Stomach (tissue), 8 donors: ENCODE measurements at regions not wholly inside any gene's neighbourhood (a gene's known extent, or its start where the extent isn't known, plus 50 kb on each side); places are given as distances from the start of the nearest gene placed in this dataset.

Experiments used
- DNase-seq, 2 donors: peaks; one replicate each; pipeline versions ENCODE4 v3.0.0 to v3.0.0-alpha.2; 2013 to 2019
- H3K27ac ChIP-seq, 5 donors: fragments of 200-600 bp in 4 of 5; sonication (generic) in 4 of 5; one replicate each; pipeline ENCODE4 v1.5.1; 2013 to 2019; ENCODE audit warnings: mild to moderate bottlenecking in 1 of 5, moderate library complexity in 1 of 5
- H3K27me3 ChIP-seq, 3 donors: fragments of 200-600 bp; sonication (generic); one replicate each; pipeline ENCODE4 v1.5.1; 2017 to 2019; ENCODE audit warnings: mixed run types in 1 of 3
- H3K36me3 ChIP-seq, 4 donors: fragments of 200-600 bp; sonication (generic); 1 replicate in 3 of 4; 2 replicates in 1 of 4; pipeline ENCODE4 v1.5.1; 2016 to 2019
- H3K4me1 ChIP-seq, 4 donors: fragments of 200-600 bp; sonication (generic); one replicate each; pipeline ENCODE4 v1.5.1; 2016 to 2019
- H3K4me3 ChIP-seq, 4 donors: fragments of 200-600 bp; sonication (generic) in 3 of 4; one replicate each; pipeline ENCODE4 v1.5.1; 2016 to 2019; ENCODE audit warnings: mild to moderate bottlenecking in 1 of 4
- H3K9me3 ChIP-seq, 4 donors: fragments of 200-600 bp; sonication (generic); one replicate each; pipeline ENCODE4 v1.5.1; 2016 to 2019
- EP300 ChIP-seq: sonication (generic); formaldehyde crosslinking; IDR thresholded peaks from one replicate; pipeline ENCODE4 v1.6.1; 2017; ENCODE audit warnings: antibody characterized with exemption
- POLR2A ChIP-seq, 4 donors: fragments of 450-650 bp; IDR thresholded peaks; one replicate each; pipeline ENCODE4 v1.6.1; 2016; ENCODE audit warnings: antibody characterized with exemption in 4 of 4, control low read depth in 2 of 4, mild to moderate bottlenecking in 1 of 4, moderate library complexity in 1 of 4
- POLR2AphosphoS5 ChIP-seq, 3 donors: sonication (generic); formaldehyde crosslinking; IDR thresholded peaks; one replicate each; pipeline ENCODE4 v1.6.1; 2016; ENCODE audit warnings: antibody characterized with exemption in 3 of 3
- WGBS, 5 donors: extraction: QIAGEN DNeasy Blood & Tissue Kit in 3 of 5; methylation state at CpG; one replicate each; pipeline versions ENCODE4 v1.1.5 to v1.1.7; 2013 to 2018; 5-methylcytosine and 5-hydroxymethylcytosine counted together
- intact Hi-C: fragments of 100-400 bp; cut with DNase I; formaldehyde crosslinking; loops from one replicate; pipeline ENCODE4 v1.15.1; 2023; ENCODE audit warnings: low total_unique reads
- TF ChIP-seq, protein P1 (sequence below), 7 experiments: fragments of 450-650 bp in 4 of 7; fragments of 200-600 bp in 3 of 7; sonication (generic) in 3 of 7; IDR thresholded peaks; one replicate each; pipeline ENCODE4 v1.5.1; 2016 to 2019; ENCODE audit warnings: antibody characterized with exemption in 7 of 7, control low read depth in 2 of 7, mild to moderate bottlenecking in 1 of 7
- donor health status: healthy with polysubstance abuse.
- donor health status: Bipolar disorder and iron deficiency.
- donor health status: healthy.

DNA sequence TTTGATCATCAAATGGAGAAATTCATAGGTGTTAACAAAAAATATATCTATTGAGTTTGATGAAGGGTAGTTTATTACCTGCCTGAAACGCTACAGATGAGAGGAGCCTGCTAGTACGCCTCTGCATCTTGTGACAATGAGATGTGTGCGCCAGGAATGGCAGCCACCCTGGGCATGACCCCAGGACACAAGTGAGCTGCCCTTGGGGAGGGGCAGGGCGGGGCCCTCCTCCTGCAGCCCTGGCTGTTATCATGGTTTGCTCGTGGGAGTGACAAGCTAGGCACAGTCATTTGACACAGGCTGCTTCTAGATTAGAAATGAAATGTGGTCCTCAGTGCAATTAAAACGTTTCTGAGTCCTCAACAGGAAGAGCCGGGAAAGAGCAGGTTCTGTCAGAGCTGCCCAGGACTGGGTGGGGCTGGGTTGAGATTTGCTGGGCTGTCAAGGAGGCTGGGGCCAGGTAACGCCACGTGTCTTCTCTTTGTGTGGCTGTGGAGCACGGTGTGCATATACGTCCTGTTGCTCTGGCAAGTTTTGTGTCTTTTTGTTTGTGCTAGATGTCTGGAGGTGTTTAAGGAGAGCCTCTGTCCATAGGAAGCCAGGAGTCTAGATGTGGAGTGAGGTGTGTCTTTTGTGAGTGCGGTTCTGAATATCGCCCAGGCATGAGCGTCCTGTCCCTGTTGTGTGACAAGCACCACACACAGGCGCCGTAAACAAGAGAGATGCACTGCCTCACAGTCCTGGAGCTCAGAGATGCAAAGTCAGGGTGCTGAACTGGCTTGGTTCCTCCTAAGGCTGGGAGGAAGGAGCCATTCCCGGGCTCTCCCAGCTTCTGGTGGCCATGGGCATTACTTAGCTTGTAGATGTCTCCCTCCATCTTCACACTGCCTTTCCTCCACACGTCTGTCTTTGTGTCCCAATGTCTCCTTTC is 129.0 kb upstream of the IRX4 start:
- 49 to 61% (median 59%) methylated on average over 18 of the region's 18 CpGs for WGBS, 5 donors
- intact Hi-C loops = no loop called here
- DNase-seq = no peak

DNA sequence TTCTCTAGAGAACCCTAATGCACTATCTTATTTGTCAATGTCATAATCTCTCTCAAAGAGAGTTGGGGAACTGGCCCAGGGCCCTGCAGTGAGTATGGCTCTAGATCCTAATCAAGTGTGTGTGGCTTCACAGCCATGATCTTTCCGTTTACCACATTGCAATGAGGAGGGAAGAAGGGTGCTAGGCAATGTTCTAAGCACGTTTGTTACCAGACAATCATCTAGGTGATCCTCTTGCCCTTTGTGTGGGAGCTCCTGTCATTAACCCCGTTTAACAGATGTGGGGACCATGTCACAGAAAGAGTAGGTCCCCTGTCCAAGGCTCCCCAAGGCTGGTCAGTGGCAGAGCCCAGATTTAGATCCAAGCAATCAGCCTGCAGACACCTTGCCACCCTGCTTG is 128.2 kb upstream of the IRX4 start:
- 49 to 74% (median 64%) methylated on average over 3 of the region's 3 CpGs for WGBS, 5 donors
- H3K36me3 ChIP-seq = no peaks in the 10 kb centered on the region
- peaks cover 0 to 18% (median 0%) of the 10 kb centered on the region in 3 donors for H3K27me3 ChIP-seq
- intact Hi-C loops = no loop called here
- TF ChIP-seq POLR2A (IDR thresholded peaks at IDR 0.05) (no peak), EP300 (no peak), POLR2AphosphoS5 (IDR thresholded peaks at IDR 0.05) (no peak)
- TF ChIP-seq, protein P1, sequence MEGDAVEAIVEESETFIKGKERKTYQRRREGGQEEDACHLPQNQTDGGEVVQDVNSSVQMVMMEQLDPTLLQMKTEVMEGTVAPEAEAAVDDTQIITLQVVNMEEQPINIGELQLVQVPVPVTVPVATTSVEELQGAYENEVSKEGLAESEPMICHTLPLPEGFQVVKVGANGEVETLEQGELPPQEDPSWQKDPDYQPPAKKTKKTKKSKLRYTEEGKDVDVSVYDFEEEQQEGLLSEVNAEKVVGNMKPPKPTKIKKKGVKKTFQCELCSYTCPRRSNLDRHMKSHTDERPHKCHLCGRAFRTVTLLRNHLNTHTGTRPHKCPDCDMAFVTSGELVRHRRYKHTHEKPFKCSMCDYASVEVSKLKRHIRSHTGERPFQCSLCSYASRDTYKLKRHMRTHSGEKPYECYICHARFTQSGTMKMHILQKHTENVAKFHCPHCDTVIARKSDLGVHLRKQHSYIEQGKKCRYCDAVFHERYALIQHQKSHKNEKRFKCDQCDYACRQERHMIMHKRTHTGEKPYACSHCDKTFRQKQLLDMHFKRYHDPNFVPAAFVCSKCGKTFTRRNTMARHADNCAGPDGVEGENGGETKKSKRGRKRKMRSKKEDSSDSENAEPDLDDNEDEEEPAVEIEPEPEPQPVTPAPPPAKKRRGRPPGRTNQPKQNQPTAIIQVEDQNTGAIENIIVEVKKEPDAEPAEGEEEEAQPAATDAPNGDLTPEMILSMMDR (IDR thresholded peaks at IDR 0.05) = no peak
- no peak overlapping the region for H3K4me3 ChIP-seq
- no peak for DNase-seq
- no peaks in the 10 kb centered on the region for H3K9me3 ChIP-seq
- H3K27ac ChIP-seq = no peak overlapping the region
- no peaks in the 10 kb centered on the region for H3K4me1 ChIP-seq

More for the DNA sequence above, 129.0 kb upstream of the IRX4 start:
- Histone ChIP-seq H3K9me3 (no peaks in the 10 kb centered on the region), H3K36me3 (no peaks in the 10 kb centered on the region), H3K27me3 (peaks cover 0 to 12% (median 0%) of the 10 kb centered on the region in 3 donors), H3K27ac (no peak overlapping the region), H3K4me1 (no peaks in the 10 kb centered on the region), H3K4me3 (no peak overlapping the region)
- TF ChIP-seq EP300 = no peak
- no peak for TF ChIP-seq POLR2A (IDR thresholded peaks at IDR 0.05)
- TF ChIP-seq, protein P1 (IDR thresholded peaks at IDR 0.05) = no peak
- no peak for TF ChIP-seq POLR2AphosphoS5 (IDR thresholded peaks at IDR 0.05)

DNA sequence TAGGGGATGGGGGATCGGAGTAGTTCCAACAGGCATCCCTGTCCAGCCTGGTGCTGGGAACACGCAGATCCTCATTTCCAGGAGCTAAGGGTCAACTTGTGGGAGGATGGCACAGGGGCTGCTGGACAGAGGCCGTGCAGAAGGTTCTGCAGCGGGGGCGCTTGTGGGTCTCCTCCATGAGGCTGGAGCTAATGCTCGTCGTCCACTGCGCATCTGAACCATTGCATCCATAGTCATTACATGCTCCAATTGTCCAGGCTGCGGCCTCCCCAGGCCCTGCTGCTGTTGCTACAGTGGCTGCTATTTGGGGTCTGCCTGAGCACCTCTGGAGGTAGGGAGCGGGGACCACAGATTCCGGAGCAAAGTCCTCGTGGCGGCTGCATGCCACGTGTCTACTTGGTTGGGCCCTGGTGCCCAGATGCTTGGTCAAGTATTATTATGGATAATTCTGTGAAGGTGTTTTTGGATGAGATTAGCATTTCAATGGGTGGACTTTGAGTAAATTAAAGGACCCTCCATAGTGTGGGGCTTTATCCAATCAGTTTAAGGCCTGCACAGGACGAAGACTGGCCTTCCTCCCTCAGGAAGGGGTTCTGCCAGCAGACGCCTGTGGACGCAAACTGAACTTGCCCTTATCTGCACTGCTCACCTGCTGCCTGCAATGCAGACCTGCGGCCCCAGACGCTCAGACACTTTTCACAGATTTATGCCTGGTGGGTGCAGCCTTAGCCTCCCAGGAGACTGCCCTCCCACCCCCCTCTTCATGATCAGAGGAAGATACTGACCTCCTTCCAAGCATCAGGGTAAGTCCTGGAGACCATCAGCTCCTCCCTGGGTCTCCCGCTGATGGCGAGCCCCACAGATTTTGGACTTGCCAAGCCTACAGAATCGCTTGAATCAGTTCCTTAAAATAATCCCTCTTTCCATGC is 127.5 kb upstream of the IRX4 start:
- Histone ChIP-seq H3K27ac (no peak overlapping the region), H3K4me3 (no peak overlapping the region), H3K9me3 (no peaks in the 10 kb centered on the region), H3K27me3 (peaks cover 0 to 21% (median 0%) of the 10 kb centered on the region in 3 donors), H3K36me3 (no peaks in the 10 kb centered on the region), H3K4me1 (no peaks in the 10 kb centered on the region)
- TF ChIP-seq, protein P1 (IDR thresholded peaks at IDR 0.05) = no peak
- no peak for TF ChIP-seq POLR2AphosphoS5 (IDR thresholded peaks at IDR 0.05)
- intact Hi-C loops = no loop called here
- DNase-seq = no peak
- 73 to 85% (median 77%) methylated on average over 20 to 22 of the region's 22 CpGs for WGBS, 5 donors

DNA sequence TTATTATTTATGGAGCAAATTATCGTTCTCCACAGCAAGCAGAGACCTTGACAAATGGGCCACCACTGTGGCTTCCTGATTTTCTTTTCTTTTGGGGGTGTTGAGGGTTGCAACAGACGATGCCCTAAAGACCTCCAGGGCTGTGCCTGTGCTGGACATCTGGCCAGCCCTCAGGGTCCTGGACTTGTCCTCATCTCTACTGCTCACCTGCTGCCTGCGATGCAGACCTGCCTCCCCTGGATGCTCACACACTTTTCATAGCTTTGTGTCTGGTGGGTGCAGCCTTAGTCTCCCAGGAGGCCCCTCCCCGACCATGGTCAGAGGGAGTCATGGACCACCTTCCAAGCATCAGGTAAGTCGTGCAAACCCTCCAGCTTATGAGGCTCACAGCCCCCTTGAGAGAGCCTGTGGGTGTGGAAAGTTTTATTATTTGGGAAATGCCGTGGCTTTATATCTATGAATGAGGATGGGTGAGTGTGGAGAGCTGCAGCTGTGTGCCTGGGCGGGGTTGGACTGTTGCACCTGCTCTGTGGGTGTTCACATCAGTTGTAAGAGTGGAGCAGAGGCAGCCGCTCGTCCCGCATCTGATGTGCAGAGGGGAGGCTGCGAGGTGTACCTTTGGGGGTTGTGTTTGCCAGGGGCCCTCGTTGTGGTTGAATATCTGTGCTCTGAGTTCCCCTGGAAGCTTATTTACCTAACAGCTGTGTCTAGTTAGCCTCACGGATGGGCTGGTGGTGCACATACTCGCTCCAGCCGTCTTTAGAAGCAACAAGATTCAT is 126.3 kb upstream of the IRX4 start:
- intact Hi-C loops = no loop called here
- Histone ChIP-seq H3K9me3 (no peaks in the 10 kb centered on the region), H3K27me3 (peaks cover 0 to 33% (median 4%) of the 10 kb centered on the region in 3 donors), H3K27ac (no peak overlapping the region), H3K36me3 (no peaks in the 10 kb centered on the region), H3K4me3 (no peak overlapping the region), H3K4me1 (no peaks in the 10 kb centered on the region)
- DNase-seq = no peak
- TF ChIP-seq POLR2A (IDR thresholded peaks at IDR 0.05) = no peak
- no peak for TF ChIP-seq EP300
- TF ChIP-seq, protein P1 (IDR thresholded peaks at IDR 0.05) = no peak
- TF ChIP-seq POLR2AphosphoS5 (IDR thresholded peaks at IDR 0.05) = no peak
- WGBS, 5 donors = 60 to 70% (median 62%) methylated on average over 15 of the region's 15 CpGs
